Retinal pigment epithelial cell (primary cell): ENCODE measurements at regions not wholly inside any gene's neighbourhood (a gene's known extent, or its start where the extent isn't known, plus 50 kb on each side); places are given as distances from the start of the nearest gene placed in this dataset.

Experiments used
- DNase-seq: peaks from one replicate; pipeline ENCODE4 v3.0.0-alpha.2; 2010; ENCODE audit warnings: low read depth
- H3K4me3 ChIP-seq: 2 replicates; pipeline ENCODE4 v1.5.1; 2011; ENCODE audit warnings: mild to moderate bottlenecking, low read length, control low read depth, moderate library complexity
- TF ChIP-seq, protein P1 (sequence below): conservative IDR thresholded peaks from 2 replicates; pipeline ENCODE4 v1.5.1; 2011; ENCODE audit warnings: low read depth, low read length, control low read depth, inconsistent platforms

- DNase-seq = no peak
Measured at GRCh38 chrX:106499473-106499872, 112.3 kb upstream of the RADX start.

DNA sequence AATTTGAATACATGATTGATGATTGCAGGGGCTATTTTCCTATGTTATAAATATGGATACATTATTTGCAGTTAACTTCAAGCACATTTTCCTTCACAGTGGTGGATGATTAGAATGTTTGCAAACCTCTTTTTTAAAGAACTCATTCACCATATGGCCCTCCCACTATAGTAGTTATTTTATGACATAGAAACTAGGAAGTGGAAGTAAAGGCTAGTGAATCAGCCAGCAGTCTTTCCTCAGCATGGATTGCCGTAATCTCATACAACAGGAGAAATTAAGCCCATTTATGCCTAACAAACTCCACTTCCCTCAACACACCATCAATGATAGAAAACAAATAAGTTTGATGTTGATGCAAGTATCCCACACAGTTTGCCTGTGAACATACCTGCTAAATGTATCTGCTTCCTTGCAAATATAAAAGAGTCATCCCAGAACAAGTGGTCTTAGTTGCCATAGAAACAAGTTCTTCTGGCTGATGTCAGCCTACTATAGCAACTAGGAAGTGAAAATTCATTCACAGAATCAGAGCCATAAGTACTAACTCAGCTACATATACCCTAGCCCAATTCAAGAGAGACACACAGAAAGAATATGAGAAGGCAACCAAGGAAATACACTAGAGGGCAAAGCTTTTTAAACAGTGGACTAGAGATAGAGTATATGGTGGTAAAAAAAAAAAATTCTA is 100.9 kb upstream of the RADX start:
- no peak overlapping the region for H3K4me3 ChIP-seq
- TF ChIP-seq, protein P1, sequence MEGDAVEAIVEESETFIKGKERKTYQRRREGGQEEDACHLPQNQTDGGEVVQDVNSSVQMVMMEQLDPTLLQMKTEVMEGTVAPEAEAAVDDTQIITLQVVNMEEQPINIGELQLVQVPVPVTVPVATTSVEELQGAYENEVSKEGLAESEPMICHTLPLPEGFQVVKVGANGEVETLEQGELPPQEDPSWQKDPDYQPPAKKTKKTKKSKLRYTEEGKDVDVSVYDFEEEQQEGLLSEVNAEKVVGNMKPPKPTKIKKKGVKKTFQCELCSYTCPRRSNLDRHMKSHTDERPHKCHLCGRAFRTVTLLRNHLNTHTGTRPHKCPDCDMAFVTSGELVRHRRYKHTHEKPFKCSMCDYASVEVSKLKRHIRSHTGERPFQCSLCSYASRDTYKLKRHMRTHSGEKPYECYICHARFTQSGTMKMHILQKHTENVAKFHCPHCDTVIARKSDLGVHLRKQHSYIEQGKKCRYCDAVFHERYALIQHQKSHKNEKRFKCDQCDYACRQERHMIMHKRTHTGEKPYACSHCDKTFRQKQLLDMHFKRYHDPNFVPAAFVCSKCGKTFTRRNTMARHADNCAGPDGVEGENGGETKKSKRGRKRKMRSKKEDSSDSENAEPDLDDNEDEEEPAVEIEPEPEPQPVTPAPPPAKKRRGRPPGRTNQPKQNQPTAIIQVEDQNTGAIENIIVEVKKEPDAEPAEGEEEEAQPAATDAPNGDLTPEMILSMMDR = no peak
- no peak for DNase-seq

More at GRCh38 chrX:106499473-106499872, 112.3 kb upstream of the RADX start:
- TF ChIP-seq, protein P1 = no peak
- H3K4me3 ChIP-seq = no peak overlapping the region
